OCI-LY7 (cell line): ENCODE measurements at regions not wholly inside any gene's neighbourhood (a gene's known extent, or its start where the extent isn't known, plus 50 kb on each side); places are given as distances from the start of the nearest gene placed in this dataset.

Experiments used
- BruUV-seq: library from RNA; stranded (reverse); fragments of 400-500 nt; replicated peaks from 2 replicates; lab custom pipeline; 2021; lab: Mats Ljungman, UMichigan
- CTCF ChIA-PET: fragments of 300-600 bp; sonication (Branson Sonifier 250); formaldehyde crosslinking; loops from one replicate; lab custom pipeline; 2022; ENCODE audit warnings: antibody characterized with exemption; ENCODE audit not compliant: unreplicated experiment; lab: Charles Lee
- POLR2A ChIA-PET: fragments of 300-600 bp; sonication (Branson Sonifier 250); formaldehyde crosslinking; loops from one replicate; lab custom pipeline; 2022; ENCODE audit warnings: antibody characterized with exemption; lab: Charles Lee
- DNase-seq: peaks from one replicate; pipeline ENCODE4 v3.0.0-alpha.2; 2015; ENCODE audit warnings: low spot score
- H2AFZ ChIP-seq: fragments of 200-600 bp; sonication (generic), shearing (Covaris generic); 2 replicates; pipeline ENCODE4 v1.6.1; 2014; ENCODE audit warnings: mild to moderate bottlenecking, antibody characterized with exemption, low read length, moderate library complexity
- H3K27ac ChIP-seq: fragments of 200-600 bp; sonication (generic); 2 replicates; pipeline ENCODE4 v1.5.1; 2014; ENCODE audit warnings: mixed run types, low read depth, mild to moderate bottlenecking, moderate library complexity, low read length, inconsistent platforms; ENCODE audit not compliant: poor library complexity, severe bottlenecking
- H3K36me3 ChIP-seq: fragments of 200-600 bp; sonication (generic); 2 replicates; pipeline ENCODE4 v1.6.1; 2014; ENCODE audit warnings: mild to moderate bottlenecking, antibody characterized with exemption, low read length, moderate library complexity, mixed read lengths; ENCODE audit not compliant: insufficient read depth
- H3K4me1 ChIP-seq: fragments of 200-600 bp; sonication (generic); 2 replicates; pipeline ENCODE4 v1.5.1; 2014; ENCODE audit warnings: mild to moderate bottlenecking, low read length; ENCODE audit not compliant: insufficient read depth, poor library complexity, severe bottlenecking
- H3K4me2 ChIP-seq: fragments of 200-600 bp; sonication (generic); 2 replicates; pipeline ENCODE4 v1.6.1; 2014; ENCODE audit warnings: mild to moderate bottlenecking, low read length
- H3K4me3 ChIP-seq: fragments of 200-600 bp; sonication (generic); 2 replicates; pipeline ENCODE4 v1.5.1; 2014; ENCODE audit warnings: mild to moderate bottlenecking, low read depth, low read length; ENCODE audit not compliant: poor library complexity, severe bottlenecking
- H3K79me2 ChIP-seq: fragments of 200-600 bp; sonication (generic); 2 replicates; pipeline ENCODE4 v1.6.1; 2016; ENCODE audit warnings: low read depth, mild to moderate bottlenecking, low read length, moderate library complexity, mixed read lengths; ENCODE audit not compliant: insufficient read depth
- H3K9me2 ChIP-seq: fragments of 200-600 bp; sonication (generic); 2 replicates; pipeline ENCODE4 v1.6.1; 2016; ENCODE audit warnings: mild to moderate bottlenecking, low read length, mixed read lengths; ENCODE audit not compliant: insufficient read depth
- H3K9me3 ChIP-seq: fragments of 200-600 bp; sonication (generic); 2 replicates; pipeline ENCODE4 v1.6.1; 2014; ENCODE audit warnings: mild to moderate bottlenecking, mixed run types, low read length, mixed read lengths
- H4K20me1 ChIP-seq: fragments of 200-600 bp; sonication (generic); 2 replicates; pipeline ENCODE4 v1.6.1; 2014; ENCODE audit warnings: mild to moderate bottlenecking, antibody characterized with exemption, low read length, moderate library complexity, mixed read lengths; ENCODE audit not compliant: insufficient read depth
- EZH2phosphoT487 ChIP-seq: fragments of 200-600 bp; sonication (generic); IDR thresholded peaks from 2 replicates; pipeline ENCODE4 v1.6.1; 2018; ENCODE audit warnings: low read depth, borderline replicate concordance, mild to moderate bottlenecking, mixed run types, antibody characterized with exemption, low read length, moderate library complexity, mixed read lengths
- intact Hi-C: fragments of 100-400 bp; cut with micrococcal nuclease; formaldehyde crosslinking; loops from one replicate; pipeline ENCODE4 v1.10.0; 2022; ENCODE audit not compliant: unreplicated experiment
- TF ChIP-seq, protein P1 (sequence below): fragments of 200-600 bp; sonication (generic); conservative IDR thresholded peaks from 2 replicates; pipeline ENCODE4 v1.5.1; 2014; ENCODE audit warnings: mild to moderate bottlenecking, antibody characterized with exemption, low read length, moderate library complexity, mixed read lengths

DNA sequence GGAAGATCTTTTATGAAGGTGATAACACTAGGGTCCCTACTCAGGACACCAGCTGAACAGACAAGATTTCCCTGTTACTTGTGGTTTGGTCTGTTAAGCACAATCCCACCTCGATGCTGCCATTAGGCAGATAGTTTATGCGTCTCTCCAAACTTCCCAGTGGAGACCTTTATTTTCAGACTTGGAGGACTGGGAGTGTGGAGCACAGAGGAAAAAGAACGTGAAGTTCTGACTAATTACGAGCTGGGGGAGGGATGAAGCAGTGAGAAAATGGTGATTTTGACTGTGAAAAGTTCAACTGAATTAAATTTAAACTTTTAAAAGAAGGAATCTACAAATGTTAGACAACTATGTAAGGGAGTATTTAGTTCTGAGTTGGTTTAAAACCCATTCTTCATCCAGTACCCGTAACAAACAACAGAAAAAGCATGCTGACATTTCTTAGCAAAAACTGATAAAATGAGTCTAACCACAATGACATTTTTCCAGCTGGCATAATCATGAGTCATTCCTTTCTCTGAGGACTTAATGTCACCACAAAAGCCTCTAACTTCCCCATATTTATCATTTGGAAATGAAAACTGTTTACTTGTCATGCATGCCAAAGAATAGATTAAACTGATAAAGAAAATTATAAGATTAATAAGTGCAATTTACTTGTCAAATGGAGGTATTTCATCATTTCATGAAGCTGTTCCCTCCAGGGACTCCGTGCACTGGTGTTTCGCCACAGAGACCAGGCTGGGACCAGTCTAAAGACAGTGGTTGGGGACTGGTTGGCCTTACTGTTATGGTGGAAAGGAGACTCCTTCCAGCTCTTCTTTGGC, 113.3 kb upstream of the SSTR4 start:
- no TSS peak for BruUV-seq
- H3K27ac ChIP-seq = no peak overlapping the region
- ChIA-PET CTCF (no interaction called here), POLR2A (interaction anchor here (0.6 kb wide), 1 partner anchor 1172 kb away, joined by 9 read pairs; no protein-coding TSS in a partner anchor)
- H3K9me2 ChIP-seq = no peaks in the 10 kb centered on the region
- no peak for DNase-seq
- no peaks in the 10 kb centered on the region for H4K20me1 ChIP-seq
- H2AFZ ChIP-seq = no peak overlapping the region
- no peaks in the 10 kb centered on the region for H3K9me3 ChIP-seq
- H3K4me1 ChIP-seq = no peaks in the 10 kb centered on the region
- TF ChIP-seq EZH2phosphoT487 = no peak
- TF ChIP-seq, protein P1, sequence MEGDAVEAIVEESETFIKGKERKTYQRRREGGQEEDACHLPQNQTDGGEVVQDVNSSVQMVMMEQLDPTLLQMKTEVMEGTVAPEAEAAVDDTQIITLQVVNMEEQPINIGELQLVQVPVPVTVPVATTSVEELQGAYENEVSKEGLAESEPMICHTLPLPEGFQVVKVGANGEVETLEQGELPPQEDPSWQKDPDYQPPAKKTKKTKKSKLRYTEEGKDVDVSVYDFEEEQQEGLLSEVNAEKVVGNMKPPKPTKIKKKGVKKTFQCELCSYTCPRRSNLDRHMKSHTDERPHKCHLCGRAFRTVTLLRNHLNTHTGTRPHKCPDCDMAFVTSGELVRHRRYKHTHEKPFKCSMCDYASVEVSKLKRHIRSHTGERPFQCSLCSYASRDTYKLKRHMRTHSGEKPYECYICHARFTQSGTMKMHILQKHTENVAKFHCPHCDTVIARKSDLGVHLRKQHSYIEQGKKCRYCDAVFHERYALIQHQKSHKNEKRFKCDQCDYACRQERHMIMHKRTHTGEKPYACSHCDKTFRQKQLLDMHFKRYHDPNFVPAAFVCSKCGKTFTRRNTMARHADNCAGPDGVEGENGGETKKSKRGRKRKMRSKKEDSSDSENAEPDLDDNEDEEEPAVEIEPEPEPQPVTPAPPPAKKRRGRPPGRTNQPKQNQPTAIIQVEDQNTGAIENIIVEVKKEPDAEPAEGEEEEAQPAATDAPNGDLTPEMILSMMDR = no peak
- H3K79me2 ChIP-seq = no peaks in the 10 kb centered on the region
- H3K36me3 ChIP-seq = no peaks in the 10 kb centered on the region
- intact Hi-C loops = no loop called here
- H3K4me2 ChIP-seq = no peak overlapping the region
- no peak overlapping the region for H3K4me3 ChIP-seq

GRCh38 chr20:22922987-22923386, 112.1 kb upstream of the SSTR4 start:
- intact Hi-C loops = no loop called here
- TF ChIP-seq, protein P1 = no peak
- TF ChIP-seq EZH2phosphoT487 = no peak
- Histone ChIP-seq H3K79me2 (no peaks in the 10 kb centered on the region), H3K4me3 (no peak overlapping the region), H2AFZ (no peak overlapping the region), H3K9me2 (no peaks in the 10 kb centered on the region), H3K27ac (no peak overlapping the region), H4K20me1 (no peaks in the 10 kb centered on the region), H3K4me2 (no peak overlapping the region), H3K9me3 (no peaks in the 10 kb centered on the region), H3K36me3 (no peaks in the 10 kb centered on the region), H3K4me1 (no peaks in the 10 kb centered on the region)
- POLR2A ChIA-PET = interaction anchor here (0.6 kb wide), 1 partner anchor 10 kb away, joined by 3 read pairs; no protein-coding TSS in a partner anchor
- CTCF ChIA-PET = no interaction called here
- no TSS peak for BruUV-seq
- no peak for DNase-seq
